Forelimb muscle (tissue), 1 donor: ENCODE measurements at regions not wholly inside any gene's neighbourhood (a gene's known extent, or its start where the extent isn't known, plus 50 kb on each side); places are given as distances from the start of the nearest gene placed in this dataset.

Experiments
- DNase-seq: peaks from one replicate; pipeline ENCODE4 v3.0.0-alpha.2; 2013; ENCODE audit warnings: low read depth

- DNase-seq, result no peak
Observed at GRCh38 chr18:22330508-22330907, 87.2 kb downstream of the CTAGE1 start.

GRCh38 chr18:22325396-22325795 is 92.3 kb downstream of the CTAGE1 start:
- DNase-seq, result no peak

- DNase-seq, result no peak
Observed at GRCh38 chr18:22324191-22325131, 93.3 kb downstream of the CTAGE1 start.

- DNase-seq, result peak; percentile 24
Observed at GRCh38 chr18:22322243-22322691, 95.4 kb downstream of the CTAGE1 start.

- no peak for DNase-seq
Observed at GRCh38 chr18:22320771-22321170, 96.9 kb downstream of the CTAGE1 start.

GRCh38 chr18:22320155-22320554 is 97.6 kb downstream of the CTAGE1 start:
- DNase-seq, result no peak

GRCh38 chr18:22318745-22319407 is 98.8 kb downstream of the CTAGE1 start:
- DNase-seq, result no peak

GRCh38 chr18:22314420-22314819 is 103.3 kb downstream of the CTAGE1 start:
- peak; percentile 45 for DNase-seq

- peak; percentile 19 for DNase-seq
Observed at GRCh38 chr18:22314001-22314400, 103.7 kb downstream of the CTAGE1 start.

- DNase-seq, result peak; percentile 55
Observed at GRCh38 chr18:22311301-22311700, 106.4 kb downstream of the CTAGE1 start.

GRCh38 chr18:22309191-22309590 is 108.5 kb downstream of the CTAGE1 start:
- no peak for DNase-seq

GRCh38 chr18:22307528-22307927 is 110.2 kb downstream of the CTAGE1 start:
- no peak for DNase-seq

GRCh38 chr18:22303927-22304326 is 113.8 kb downstream of the CTAGE1 start:
- DNase-seq, result no peak

GRCh38 chr18:22302144-22302543 is 115.6 kb downstream of the CTAGE1 start:
- no peak for DNase-seq

- DNase-seq, result no peak
Observed at GRCh38 chr18:22300665-22301636, 116.8 kb downstream of the CTAGE1 start.

- no peak for DNase-seq
Observed at GRCh38 chr18:22297008-22297407, 120.7 kb downstream of the CTAGE1 start.

GRCh38 chr18:22296304-22296703 is 121.4 kb downstream of the CTAGE1 start:
- DNase-seq, result no peak

GRCh38 chr18:22293417-22293816 is 124.0 kb downstream of the GATA6 start:
- DNase-seq, result no peak

- DNase-seq, result no peak
Observed at GRCh38 chr18:22290004-22290403, 120.6 kb downstream of the GATA6 start.

- DNase-seq, result no peak
Observed at GRCh38 chr18:22286585-22286984, 117.2 kb downstream of the GATA6 start.

GRCh38 chr18:22285361-22286140 is 116.2 kb downstream of the GATA6 start:
- DNase-seq, result no peak
